Left lung (tissue), 4 donors: ENCODE measurements at regions not wholly inside any gene's neighbourhood (a gene's known extent, or its start where the extent isn't known, plus 50 kb on each side); places are given as distances from the start of the nearest gene placed in this dataset.

ENCODE experiments used
- ATAC-seq: fragments of 200-7000 bp; cut with Tn5 transposase; one replicate; pipeline ENCODE4 v1.9.1; 2020; ENCODE audit warnings: moderate library complexity
- DNase-seq, 4 donors: peaks; one replicate each; pipeline ENCODE4 v3.0.0-alpha.2; 2013 to 2020
- H3K27ac ChIP-seq, 2 donors: fragments of 200-600 bp; sonication (generic) in 1 of 2; one replicate each; pipeline versions ENCODE4 v1.5.0 to v1.8.0; 2020 to 2021
- H3K27me3 ChIP-seq, 2 donors: fragments of 200-600 bp; sonication (generic) in 1 of 2; one replicate each; pipeline versions ENCODE4 v1.5.0 to v1.8.0; 2020 to 2021
- H3K36me3 ChIP-seq, 2 donors: fragments of 200-600 bp; sonication (generic) in 1 of 2; one replicate each; pipeline versions ENCODE4 v1.5.0 to v1.8.0; 2020 to 2021
- H3K4me1 ChIP-seq, 2 donors: fragments of 200-600 bp; one replicate each; pipeline ENCODE4 v1.8.0; 2021
- H3K4me3 ChIP-seq, 2 donors: fragments of 200-600 bp; sonication (generic) in 1 of 2; one replicate each; pipeline versions ENCODE4 v1.5.0 to v1.8.0; 2020 to 2021; ENCODE audit warnings: mild to moderate bottlenecking in 1 of 2
- H3K9me3 ChIP-seq, 2 donors: fragments of 200-600 bp; sonication (generic) in 1 of 2; one replicate each; pipeline versions ENCODE4 v1.5.0 to v1.8.0; 2020 to 2021
- CTCF ChIP-seq, 2 donors: fragments of 200-600 bp; sonication (generic) in 1 of 2; IDR thresholded peaks; one replicate each; pipeline versions ENCODE4 v1.5.0 to v1.8.0; 2021; ENCODE audit warnings: antibody characterized with exemption in 2 of 2
- intact Hi-C, 2 donors: fragments of 100-400 bp; cut with DNase I; formaldehyde crosslinking; loops; one replicate each; pipeline versions ENCODE4 v1.11.2 to v1.14.2; 2022
- donor health status: DM: no; HTN: yes; CAD: no.
- donor health status: DM: no; HTN: no; CAD: no.

GRCh38 chr1:29749024-29749945 is 513.0 kb downstream of the PTPRU start:
- Histone ChIP-seq H3K27me3 (peaks cover 0 to 18% of the 10 kb centered on the region in 2 donors), H3K4me1 (no peaks in the 10 kb centered on the region), H3K36me3 (no peaks in the 10 kb centered on the region), H3K9me3 (no peaks in the 10 kb centered on the region), H3K4me3 (no peak overlapping the region), H3K27ac (no peak overlapping the region)
- intact Hi-C loops = no loop called here
- ATAC-seq (no peak), DNase-seq (no peak)
- TF ChIP-seq CTCF (IDR thresholded peaks at IDR 0.05) = no peak

- DNase-seq = no peak
- Histone ChIP-seq H3K4me1 (no peaks in the 10 kb centered on the region), H3K36me3 (no peaks in the 10 kb centered on the region), H3K9me3 (no peaks in the 10 kb centered on the region), H3K27ac (no peak overlapping the region), H3K4me3 (no peak overlapping the region), H3K27me3 (peaks cover 0 to 27% of the 10 kb centered on the region in 2 donors)
- intact Hi-C loops = no loop called here
- no peak for TF ChIP-seq CTCF (IDR thresholded peaks at IDR 0.05)
- ATAC-seq = no peak
These were observed 510.9 kb downstream of the PTPRU start for GRCh38 chr1:29747196-29747595.

DNA sequence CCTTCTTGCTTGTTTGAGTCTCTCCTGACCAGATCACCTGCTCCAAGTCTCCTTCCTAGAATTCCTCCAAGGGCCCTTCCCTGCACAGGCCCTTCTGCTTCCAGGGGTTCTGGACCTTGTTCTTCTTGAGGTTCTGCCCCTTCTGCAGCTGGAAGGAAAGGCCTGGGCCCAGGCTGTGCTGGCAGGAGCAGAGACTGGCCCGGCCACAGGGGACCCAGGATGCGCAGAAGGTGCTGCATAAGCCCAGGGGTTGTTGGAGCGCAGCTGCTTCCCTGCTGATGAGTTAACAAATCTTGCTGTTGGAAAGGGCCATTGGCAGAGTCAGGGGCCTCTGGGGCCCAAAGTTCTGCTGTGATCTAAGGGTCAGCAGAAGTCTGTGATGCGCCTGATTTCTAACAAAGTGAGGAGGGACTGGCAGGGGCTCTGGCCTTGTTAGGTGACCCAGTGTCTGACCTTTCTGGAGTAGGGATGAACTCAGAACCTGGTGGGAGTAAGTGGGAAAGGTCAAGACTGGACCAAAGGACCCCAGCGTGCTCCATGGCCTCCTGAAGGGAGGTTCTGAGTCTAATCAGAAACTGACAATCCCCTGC is 509.8 kb downstream of the PTPRU start:
- no peaks in the 10 kb centered on the region for H3K9me3 ChIP-seq
- H3K36me3 ChIP-seq = no peaks in the 10 kb centered on the region
- peaks cover 0 to 30% of the 10 kb centered on the region in 2 donors for H3K27me3 ChIP-seq
- no peak overlapping the region for H3K4me3 ChIP-seq
- H3K4me1 ChIP-seq = no peaks in the 10 kb centered on the region
- no peak for ATAC-seq
- no peak overlapping the region for H3K27ac ChIP-seq
- no peak for TF ChIP-seq CTCF (IDR thresholded peaks at IDR 0.05)
- DNase-seq = no peak
- intact Hi-C loops = no loop called here

- DNase-seq (no peak), ATAC-seq (no peak)
- intact Hi-C loops = no loop called here
- peaks cover 0 to 35% of the 10 kb centered on the region in 2 donors for H3K27me3 ChIP-seq
- TF ChIP-seq CTCF (IDR thresholded peaks at IDR 0.05) = no peak
- H3K9me3 ChIP-seq = no peaks in the 10 kb centered on the region
- H3K4me1 ChIP-seq = no peaks in the 10 kb centered on the region
- no peak overlapping the region for H3K27ac ChIP-seq
- H3K4me3 ChIP-seq = no peak overlapping the region
- no peaks in the 10 kb centered on the region for H3K36me3 ChIP-seq
These were observed 508.6 kb downstream of the PTPRU start for GRCh38 chr1:29744684-29745490.

DNA sequence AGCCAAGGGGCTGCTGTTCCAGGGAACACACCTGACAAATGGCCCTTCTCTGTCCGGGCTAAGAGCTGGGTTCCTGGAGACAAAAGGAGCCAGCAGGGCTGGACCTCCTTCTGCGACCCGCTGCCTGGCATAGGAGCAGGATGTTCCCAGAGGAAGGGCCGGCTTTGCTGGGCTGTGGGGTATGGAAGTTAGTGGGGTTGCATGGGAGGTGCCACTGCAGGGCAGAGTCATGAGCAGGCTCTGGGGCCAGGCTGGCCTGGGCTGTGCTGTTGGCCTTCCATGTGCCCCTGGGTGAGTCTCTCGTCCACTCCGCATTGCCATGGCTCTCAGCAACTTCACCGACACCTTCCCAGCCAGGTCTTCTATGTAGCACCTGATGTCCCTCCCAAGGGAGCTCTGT is 507.6 kb downstream of the PTPRU start:
- ATAC-seq = no peak
- Histone ChIP-seq H3K36me3 (no peaks in the 10 kb centered on the region), H3K4me3 (no peak overlapping the region), H3K9me3 (no peaks in the 10 kb centered on the region), H3K27ac (no peak overlapping the region), H3K27me3 (peaks cover 0 to 45% of the 10 kb centered on the region in 2 donors), H3K4me1 (no peaks in the 10 kb centered on the region)
- intact Hi-C loops = no loop called here
- TF ChIP-seq CTCF (IDR thresholded peaks at IDR 0.05) = no peak
- no peak for DNase-seq
